NB4 (cell line): ENCODE measurements at regions not wholly inside any gene's neighbourhood (a gene's known extent, or its start where the extent isn't known, plus 50 kb on each side); places are given as distances from the start of the nearest gene placed in this dataset.

Source experiments
- DNase-seq: peaks from one replicate; pipeline ENCODE4 v3.0.0; 2010; ENCODE audit warnings: low read depth
- H3K4me3 ChIP-seq: one replicate; pipeline ENCODE4 v1.5.1; 2011; ENCODE audit warnings: mild to moderate bottlenecking, low read depth, low read length, moderate library complexity
- CTCF ChIP-seq: IDR thresholded peaks from one replicate; pipeline ENCODE4 v1.5.1; 2012; ENCODE audit warnings: low read depth, low read length
- MAX ChIP-seq: IDR thresholded peaks from 2 replicates; pipeline ENCODE4 v1.6.1; 2011; ENCODE audit warnings: low read depth, low read length
- MYC ChIP-seq: IDR thresholded peaks from 2 replicates; pipeline ENCODE4 v1.6.1; 2011; ENCODE audit warnings: low read depth, low read length
- POLR2A ChIP-seq: IDR thresholded peaks from 2 replicates; pipeline ENCODE4 v1.6.1; 2011; ENCODE audit warnings: mild to moderate bottlenecking; ENCODE audit not compliant: insufficient read length; ENCODE audit errors: extremely low read depth

GRCh38 chr16:65948361-65948760 lies 418.1 kb upstream of the CDH5 start:
- H3K4me3 ChIP-seq = no peak overlapping the region
- no peak for DNase-seq
- no peak for TF ChIP-seq MAX

GRCh38 chr16:65947951-65948350 lies 418.5 kb upstream of the CDH5 start:
- no peak for DNase-seq
- TF ChIP-seq POLR2A (no peak), MYC (no peak), MAX (no peak), CTCF (no peak)

GRCh38 chr16:65945493-65945892 lies 421.0 kb upstream of the CDH5 start:
- DNase-seq = no peak
- no peak for TF ChIP-seq MYC
- no peak for TF ChIP-seq CTCF
- TF ChIP-seq POLR2A = no peak
- no peak for TF ChIP-seq MAX
- no peak overlapping the region for H3K4me3 ChIP-seq

More at GRCh38 chr16:65947951-65948350, 418.5 kb upstream of the CDH5 start:
- H3K4me3 ChIP-seq = no peak overlapping the region

- no peak for DNase-seq
- no peak overlapping the region for H3K4me3 ChIP-seq
- no peak for TF ChIP-seq CTCF
- no peak for TF ChIP-seq MAX
- no peak for TF ChIP-seq POLR2A
- TF ChIP-seq MYC = no peak
Measured at GRCh38 chr16:65944361-65944760, 422.1 kb upstream of the CDH5 start.

- no peak for TF ChIP-seq MYC
- TF ChIP-seq POLR2A = no peak
- TF ChIP-seq CTCF = no peak
- TF ChIP-seq MAX = no peak
- no peak for DNase-seq
- H3K4me3 ChIP-seq = no peak overlapping the region
Measured at GRCh38 chr16:65940711-65941110, 425.8 kb upstream of the CDH5 start.

GRCh38 chr16:65938083-65938482 lies 428.4 kb upstream of the CDH5 start:
- no peak overlapping the region for H3K4me3 ChIP-seq
- TF ChIP-seq POLR2A (no peak), MYC (no peak), MAX (no peak), CTCF (no peak)
- DNase-seq = no peak
